COLO829 (cell line): ENCODE measurements at regions not wholly inside any gene's neighbourhood (a gene's known extent, or its start where the extent isn't known, plus 50 kb on each side); places are given as distances from the start of the nearest gene placed in this dataset.
A peak's percentile ranks its signal among the peaks of the same experiment; 100 is the strongest.
"Not testable (repeated sequence)": the region's sequence is repeated elsewhere in the genome, so short reads cannot be mapped to it uniquely, and the experiment has no call there.

Experiments
- DNase-seq: peaks from one replicate; pipeline ENCODE4 v3.0.0; 2012; ENCODE audit warnings: low spot score

DNA sequence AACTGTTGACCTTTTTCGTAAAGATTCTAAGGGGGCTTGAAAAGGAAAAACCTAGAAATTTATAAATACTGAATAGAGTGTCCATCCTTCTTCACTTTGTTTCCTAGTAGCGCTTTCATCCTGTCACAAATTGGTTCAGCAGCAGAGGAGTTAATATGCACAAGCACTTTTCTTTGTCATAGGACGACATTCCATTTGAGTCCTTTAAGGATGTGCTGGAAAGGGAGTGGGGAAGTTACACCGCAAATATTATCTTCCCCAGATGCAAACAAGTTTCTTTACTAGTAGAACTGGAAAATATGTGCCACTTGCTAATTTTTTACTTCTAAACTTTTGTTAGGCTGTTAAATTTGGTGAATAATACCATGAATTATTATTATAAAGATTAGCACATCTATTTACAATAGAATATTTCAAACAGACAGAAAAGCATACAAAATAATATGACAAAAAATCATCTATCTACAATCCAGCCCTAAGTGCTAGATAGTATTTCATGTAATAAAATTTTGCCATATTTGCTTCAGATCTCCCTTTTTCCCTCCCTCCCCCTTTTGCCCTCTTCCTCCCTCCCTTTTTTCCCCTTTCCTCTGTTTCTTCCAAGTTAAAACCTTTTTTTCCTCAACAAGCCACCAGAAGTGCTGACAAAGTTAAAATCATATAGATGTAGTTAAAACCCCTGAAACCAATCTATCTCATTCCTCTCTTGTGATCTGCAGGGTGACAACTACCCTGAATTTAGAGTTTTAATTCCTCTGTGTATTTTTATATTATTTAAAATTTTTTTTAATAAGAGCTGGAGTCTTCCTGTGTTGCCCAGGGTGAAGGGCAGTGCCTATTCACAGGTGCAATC is 50.5 kb upstream of the MAP4K3 start:
- no peak for DNase-seq

DNA sequence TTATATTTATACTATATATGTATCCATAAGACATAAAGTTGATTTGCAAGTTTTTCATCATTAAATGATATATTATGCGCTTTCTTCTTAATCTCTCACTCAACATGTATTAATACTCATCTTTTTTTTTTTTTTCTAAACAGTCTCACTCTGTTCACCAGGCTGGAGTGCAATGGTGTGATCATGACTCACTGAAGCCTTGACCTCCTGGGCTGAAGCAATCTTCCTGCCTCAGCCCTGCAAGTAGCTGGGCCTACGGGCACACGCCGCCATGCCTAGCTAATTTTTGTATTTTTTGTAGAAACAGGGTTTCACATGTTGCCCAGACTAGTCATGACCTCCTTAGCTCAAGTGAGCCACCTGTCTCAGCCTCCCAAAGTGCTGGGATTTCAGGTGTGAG is 51.4 kb upstream of the MAP4K3 start:
- DNase-seq, result no peak

DNA sequence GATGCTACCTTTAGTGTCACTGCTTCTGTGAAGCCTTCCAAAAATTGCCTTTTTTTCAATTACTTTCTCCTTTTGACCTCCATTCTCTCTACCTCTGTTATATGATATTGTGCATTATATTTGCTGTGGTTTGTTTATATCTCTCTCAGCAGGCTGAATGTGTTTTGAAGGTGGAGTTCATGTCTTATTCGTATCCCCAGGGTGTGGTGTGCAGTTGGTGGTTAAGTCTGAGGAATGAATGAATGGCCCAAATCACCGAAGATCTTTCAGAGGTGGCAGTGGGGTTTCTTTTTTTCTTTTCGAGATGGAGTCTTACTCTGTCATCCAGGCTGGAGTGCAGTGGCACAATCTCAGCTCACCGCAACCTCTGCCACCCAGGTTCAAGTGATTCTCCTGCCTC is 53.5 kb upstream of the MAP4K3 start:
- no peak for DNase-seq

DNA sequence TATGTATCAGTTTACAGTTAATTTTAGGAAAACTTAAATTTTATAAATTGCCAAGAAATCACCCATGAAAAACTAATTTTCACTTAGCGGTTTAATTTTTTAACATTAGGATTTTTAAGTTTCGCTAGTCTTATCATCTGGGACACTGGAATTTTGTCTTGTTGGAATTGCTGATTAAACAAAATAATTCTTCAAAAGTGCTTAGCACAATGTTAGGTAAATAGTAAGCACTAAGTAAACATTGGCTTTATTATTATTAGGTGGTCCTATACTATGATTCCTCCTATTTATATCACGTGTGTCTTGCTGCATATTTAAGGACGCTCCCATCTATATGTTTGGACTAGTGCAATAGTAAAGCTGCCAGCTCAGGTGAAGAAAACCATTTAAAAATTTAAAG is 54.6 kb upstream of the MAP4K3 start:
- DNase-seq, result no peak

DNA sequence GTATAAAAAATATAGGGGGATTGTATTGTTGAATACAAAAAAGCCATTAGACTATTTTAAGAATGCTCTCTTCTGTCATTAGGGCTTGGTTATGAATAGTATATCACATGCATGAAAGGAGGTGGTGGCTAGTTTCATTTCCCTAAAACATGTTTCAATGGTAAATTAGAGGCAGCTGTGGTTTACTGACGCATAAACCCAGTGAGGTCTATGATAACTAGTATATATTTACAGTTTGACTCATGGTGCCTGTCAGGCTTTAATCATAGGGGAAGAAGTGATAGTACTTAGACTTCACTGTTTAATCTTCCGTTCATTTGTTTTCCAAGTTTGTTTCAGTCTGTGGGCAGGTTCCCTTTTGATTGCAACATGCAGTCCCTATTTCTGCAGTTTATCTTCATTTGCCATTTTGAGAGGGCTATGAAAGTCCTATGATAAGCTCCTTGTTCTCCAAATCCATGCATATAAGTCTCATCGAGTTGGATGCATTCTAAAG is 55.1 kb upstream of the MAP4K3 start:
- DNase-seq, result peak; percentile 80

DNA sequence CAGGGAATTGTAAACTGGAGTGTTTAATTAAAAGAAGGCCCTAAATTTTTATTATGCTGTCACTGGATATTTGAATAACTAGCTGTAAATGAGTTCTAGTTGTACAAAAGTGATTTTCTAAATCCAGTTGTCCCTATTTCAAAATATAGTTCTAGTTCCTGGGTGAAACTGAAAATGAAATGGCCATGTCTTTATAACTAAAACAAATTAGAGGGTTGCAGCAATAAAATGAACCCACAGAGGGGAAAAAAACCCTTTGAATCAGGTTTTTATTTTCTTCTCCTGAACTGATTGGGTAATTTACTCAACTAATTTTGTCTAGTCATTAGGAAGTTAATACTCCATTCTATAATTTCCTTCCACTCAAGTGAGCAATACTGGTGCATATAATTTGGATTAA is 55.6 kb upstream of the MAP4K3 start:
- DNase-seq, result no peak

DNA sequence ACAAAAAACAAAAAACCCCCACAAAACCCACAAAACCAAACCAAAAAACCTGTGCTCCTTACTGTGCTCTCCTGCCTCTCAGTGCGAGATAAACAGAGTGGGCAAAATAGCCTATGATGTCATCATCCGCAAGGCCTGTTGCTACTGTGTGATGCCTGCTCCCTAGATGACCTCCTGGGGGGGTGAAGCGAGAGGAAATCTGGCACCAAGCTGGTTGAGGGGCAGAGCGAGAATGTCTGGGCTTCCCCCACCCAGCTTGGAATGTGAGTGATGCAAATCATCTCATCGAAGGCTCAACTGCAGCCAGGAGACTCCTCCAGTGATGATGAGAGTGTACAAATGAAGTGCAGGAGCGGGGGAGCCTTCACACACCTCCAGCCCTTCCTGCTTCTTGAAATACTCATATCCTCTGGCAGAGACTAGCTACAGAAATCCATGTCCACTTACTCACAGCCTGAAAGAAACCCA is 57.7 kb upstream of the MAP4K3 start:
- no peak for DNase-seq

DNA sequence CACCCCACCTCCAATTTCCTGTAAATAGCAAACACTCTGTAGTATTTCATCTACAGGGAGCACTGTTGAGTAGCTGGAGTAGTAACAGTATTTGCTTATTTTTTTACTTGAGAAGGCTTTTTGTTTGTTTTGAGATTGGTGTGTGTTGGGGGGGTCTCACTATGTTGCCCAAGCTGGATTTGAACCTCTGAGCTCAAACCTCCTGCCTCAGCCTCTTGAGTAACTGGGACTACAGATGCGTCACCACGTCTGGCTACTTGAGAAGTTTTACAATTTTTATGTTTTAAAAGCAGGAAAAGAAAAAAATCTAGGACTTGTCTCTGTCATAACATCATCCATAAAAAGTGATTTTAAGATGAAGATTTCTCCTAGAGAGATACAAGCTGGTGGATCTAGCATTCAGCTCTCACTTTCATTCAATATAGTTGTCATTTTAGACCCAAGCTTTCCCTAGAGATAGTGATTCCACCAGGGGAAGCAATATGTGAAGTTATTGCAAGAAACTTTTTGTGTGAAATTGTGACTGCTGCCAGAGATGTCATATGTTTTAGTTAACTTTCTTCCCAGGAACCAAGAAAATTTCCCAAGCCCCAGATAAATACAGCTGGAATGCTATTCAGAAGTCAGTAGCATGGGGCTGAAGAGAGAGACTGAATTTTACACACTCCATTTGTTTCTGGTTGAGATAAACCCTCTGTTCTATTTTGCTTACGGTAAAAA is 60.2 kb upstream of the MAP4K3 start:
- DNase-seq, result no peak

DNA sequence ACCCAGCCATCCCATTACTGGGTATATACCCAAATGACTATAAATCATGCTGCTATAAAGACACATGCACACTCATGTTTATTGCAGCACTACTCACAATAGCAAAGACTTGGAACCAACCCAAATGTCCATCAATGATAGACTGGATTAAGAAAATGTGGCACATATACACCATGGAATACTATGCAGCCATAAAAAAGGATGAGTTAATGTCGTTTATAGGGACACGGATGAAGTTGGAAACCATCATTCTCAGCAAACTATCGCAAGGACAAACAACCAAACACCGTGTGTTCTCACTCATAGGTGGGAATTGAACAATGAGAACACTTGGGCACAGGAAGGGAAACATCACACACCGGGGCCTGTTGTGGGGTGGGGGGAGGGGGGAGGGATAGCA is 61.1 kb upstream of the MAP4K3 start:
- not testable (repeated sequence) for DNase-seq

DNA sequence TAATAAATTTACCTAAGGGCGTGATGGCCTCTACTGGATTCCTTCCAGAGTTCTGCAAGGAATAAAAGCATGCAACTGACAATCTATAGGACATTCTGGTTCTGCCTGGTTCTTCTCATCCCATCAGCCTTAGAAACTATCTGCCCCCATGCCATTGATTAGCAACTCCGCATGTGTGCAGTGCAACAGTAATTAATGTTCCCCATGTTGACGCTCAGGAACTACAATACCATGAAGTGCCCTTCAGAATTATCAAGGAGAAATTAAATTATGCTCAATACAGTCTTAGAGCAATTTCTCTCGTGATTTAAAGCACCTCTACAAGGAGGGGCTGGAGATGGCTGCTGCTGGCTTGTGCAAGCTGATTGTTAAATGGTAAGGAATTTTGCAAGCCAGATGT is 61.7 kb upstream of the MAP4K3 start:
- DNase-seq, result no peak

DNA sequence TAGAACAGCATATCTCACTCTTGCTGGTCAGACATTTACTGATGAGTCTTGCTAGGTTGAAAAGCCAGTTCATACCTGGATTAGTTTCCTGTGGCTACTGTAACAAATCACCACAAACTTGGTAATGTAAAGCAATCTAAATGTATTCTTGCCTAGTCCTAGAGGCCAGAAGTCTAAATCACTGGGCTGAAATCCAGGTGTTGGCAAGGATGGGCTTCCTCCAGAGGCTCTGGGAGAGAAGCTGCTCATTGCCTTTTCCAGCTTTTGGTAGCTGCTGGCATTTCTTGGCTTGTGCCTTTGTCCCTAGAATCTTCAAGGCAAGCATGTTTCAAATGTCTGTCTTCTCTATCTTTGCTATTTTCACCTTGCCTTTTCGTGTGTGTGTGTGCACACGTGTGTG is 62.3 kb upstream of the MAP4K3 start:
- no peak for DNase-seq

DNA sequence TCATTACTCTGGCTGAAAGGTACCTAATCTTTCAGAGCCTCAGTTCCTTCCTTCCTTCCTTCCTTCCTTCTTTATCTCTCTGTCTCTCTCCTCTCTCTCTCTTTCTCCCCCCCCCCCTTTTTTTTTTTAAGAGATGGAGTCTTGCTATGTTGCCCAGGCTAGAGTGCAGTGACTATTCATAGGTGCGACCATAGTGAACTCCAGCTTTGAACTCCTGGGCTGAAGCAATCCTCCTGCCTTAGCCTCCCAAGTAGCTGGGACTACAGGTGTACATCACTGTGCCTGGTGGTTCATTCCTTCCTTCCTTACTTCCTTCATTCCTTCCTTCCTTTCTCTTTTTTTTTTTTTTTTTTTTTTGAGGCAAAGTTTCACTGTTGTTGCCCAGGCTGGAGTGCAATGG is 64.3 kb upstream of the MAP4K3 start:
- no peak for DNase-seq

DNA sequence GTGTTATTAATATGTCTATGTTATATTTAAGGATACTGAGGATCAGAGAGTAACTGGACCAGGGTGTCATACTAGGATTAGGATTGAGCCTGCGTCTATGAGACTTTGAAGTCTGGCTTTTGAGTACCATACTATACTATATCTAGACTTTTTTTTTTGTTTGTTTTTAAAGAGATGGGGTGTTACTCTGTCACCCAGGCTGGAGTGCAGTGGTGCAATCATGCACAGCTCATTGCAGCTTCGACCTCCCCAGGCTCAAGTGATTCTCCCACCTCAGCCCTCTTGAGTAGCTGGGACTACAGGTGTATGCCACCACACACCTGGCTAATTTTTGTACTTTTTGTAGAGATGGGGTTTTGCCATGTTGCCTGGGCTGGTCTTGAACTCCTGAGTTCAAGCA is 66.2 kb upstream of the MAP4K3 start:
- DNase-seq, result no peak

DNA sequence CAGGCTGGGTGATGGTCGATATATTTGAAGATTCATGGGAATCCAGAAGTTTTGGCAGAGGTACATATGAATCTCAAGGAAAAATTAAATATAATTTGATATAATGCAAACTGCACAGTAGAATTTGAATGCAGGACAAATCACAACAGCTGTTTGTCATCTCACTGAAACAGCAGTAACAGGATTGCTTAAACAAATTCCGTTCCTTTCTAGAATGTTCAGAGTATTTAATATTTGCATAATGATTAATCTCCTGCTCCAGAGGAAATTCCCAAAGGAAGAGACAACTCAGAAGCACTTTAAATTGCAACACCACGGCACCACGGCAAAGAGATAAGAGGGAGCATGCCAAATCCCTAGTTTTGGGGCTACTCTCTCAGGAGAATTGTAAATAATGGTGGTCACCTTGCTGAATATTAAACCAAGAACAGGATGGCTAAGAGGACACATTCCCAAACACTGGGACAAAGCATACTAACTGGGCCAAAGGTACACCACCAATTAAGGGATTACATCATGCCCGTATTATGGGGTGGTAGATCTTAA is 67.8 kb upstream of the MAP4K3 start:
- DNase-seq, result no peak

DNA sequence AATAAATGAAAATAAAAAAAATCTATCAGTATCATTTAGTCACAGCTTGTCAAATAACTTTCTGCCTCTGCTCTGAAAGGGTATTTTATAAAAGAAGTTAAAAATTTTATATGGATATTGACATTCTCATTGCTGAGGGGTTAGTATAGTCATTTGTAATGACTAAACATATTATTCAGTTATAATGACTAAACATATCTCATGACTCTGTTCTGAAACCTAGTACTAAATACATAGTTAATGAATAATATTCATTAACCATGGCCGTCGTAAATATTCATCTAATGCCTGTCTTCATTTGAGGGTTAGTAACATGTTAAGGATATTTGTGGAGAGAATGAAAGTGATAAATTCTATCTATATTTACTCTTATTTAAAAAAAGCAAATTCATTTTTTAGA is 69.1 kb upstream of the MAP4K3 start:
- no peak for DNase-seq

DNA sequence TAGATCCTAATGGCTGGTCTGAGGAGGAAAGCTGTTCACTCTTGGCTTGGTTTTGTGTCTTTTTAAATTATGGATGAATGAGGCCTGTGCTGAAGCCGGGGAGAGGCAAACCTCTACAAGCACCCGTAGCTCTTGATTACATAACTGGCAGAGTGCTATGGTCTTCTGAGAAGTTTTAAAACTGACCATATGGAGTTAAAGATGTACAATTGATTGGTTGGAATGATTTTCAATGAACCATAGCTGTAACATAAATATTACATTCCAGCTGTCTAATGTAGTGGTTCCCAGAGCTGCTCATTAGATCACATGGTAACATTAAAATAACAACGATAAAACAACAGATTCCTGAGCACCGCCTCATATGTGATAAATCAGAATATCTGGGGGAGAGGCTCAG is 71.1 kb upstream of the MAP4K3 start:
- no peak for DNase-seq

DNA sequence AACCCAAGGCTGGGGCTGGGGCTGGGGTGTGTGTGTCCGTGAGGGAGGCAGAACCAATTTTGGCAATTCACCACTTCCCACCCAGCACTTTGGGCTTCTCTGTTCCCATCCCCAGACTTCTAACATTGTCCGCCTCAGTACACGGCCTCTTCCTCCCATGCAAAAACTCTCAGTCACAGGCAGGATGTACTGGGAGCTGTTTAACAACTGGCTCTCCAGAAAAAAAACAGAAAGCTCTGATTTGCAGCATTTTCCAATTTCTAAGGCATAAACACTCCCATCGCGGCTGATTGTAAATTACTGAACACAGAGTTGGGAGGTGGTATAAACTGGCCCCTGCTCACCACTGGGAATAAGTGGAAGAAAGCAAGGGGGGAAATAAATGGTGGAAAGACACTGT is 73.1 kb upstream of the MAP4K3 start:
- DNase-seq, result no peak

DNA sequence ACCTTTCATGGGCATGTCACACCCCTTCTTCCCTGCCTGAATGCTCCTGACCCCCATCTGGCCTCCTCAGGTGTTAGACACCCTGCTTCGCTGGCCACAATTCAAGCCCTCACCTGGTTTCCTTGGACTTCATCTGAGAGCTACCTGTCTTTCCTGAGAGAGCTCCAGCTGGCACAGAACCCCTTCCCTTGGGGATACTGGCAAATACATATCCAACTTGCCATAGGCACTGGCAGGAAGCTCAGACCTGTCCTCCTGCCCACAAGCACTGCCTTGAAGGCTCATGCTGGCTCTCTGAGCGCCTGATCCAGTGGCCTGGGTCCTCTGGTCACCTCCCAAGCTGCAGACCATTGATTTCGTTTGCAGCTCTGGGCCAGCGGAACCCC is 74.1 kb upstream of the MAP4K3 start:
- no peak for DNase-seq

DNA sequence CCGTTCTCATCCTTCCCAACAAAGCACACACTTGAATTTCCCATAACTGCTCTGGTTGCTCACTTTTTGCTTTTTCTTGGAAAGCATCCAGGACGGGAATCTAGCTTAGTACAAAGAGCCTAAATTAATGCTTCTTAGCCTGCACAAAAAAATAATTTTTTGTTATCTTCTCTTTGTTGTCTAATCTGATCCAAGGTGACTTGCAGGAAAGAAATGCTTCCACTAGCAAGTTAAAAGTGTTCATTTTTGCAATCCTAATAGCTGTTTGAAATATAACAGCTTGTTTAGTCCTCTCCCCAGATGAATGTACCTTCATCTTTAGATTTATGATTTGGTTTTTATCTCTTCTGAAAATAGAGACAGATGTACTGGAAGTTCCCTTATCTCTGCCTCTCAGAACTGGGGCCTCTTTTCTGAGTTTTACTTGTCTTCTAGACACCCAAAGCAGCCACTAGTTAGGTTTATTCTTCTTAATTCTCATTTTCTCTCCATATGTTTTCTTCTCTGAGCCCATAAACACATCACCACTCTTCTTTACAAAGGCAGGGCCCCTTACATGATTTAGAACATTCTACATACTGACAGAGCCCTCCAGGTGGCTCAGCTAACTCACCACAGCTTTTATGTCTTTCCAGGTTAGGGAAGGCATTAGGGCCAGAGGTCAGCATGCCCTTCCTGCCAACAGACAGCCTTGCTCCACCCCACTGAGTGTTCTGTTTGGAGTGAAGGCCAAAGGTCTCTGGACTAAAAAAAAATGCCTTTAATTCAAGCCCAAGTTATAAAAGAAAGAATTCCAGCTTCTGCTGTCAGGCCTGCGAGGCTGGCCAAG is 74.7 kb upstream of the MAP4K3 start:
- no peak for DNase-seq

DNA sequence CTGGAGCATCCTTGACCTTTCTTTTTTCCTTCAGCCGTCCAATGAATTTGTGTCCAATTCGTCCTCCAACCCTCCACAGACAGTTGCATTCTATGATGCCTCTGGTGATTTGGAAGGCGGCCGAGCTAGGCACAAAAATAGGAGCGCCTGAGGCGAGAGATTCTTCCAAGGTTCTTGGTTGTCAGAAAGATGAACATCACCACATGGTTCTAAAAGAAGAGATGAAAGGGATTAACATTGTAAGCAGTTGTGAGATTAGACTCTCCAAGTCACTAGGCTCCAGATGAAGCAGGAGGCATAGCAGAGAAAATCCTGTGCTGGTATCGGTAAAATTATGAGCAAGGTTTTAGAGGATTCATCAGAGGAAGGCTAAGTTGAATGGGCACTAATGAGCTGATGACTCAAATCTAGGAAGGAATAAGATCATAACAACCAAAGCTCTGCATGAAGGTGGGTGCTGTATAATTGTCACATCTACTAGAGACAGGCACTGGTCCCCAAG is 75.4 kb upstream of the MAP4K3 start:
- DNase-seq, result no peak

DNA sequence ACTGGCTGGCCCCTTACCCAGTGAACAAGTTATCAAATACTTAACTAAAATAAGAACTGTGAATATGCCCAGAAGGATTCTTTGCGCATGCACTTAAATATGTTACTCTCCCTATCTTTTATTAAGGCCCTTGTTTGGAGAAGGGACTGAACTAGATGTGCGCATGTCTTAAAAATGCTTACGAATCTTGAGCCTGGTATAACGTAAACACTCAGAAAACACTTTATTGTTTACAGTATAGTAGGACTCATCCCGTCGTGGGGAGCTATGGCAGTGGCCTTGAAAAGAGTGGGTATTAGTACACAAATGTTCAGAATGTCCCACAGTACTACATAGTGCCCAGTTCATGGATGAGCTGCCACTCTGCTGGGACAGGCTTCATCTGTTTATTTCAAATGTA is 75.9 kb upstream of the MAP4K3 start:
- DNase-seq, result no peak

DNA sequence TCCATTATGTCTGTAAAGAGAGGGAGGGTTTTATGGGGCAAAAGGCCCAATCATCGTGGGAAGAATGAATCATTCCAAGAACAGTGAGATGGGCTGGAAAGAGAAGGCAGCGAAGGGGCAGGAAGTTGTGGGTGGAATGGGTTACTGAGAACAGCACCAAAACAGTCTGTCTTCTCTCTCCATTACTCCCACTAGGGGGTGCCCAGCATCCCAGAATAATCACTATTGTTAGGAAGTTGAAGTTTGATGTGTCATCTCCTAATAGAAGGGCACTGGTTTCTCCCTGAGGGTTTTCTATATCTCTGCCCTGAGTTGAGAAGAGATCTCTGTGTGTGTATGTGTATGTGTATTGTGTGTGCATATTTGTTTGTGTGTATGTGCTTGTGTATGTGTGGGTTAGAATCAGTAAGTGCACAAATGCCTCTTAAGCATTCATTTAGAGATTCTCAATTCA is 76.6 kb upstream of the MAP4K3 start:
- peak; percentile 97 for DNase-seq
